B cell (primary cell): ENCODE measurements at regions not wholly inside any gene's neighbourhood (a gene's known extent, or its start where the extent isn't known, plus 50 kb on each side); places are given as distances from the start of the nearest gene placed in this dataset.

Experiments used
- ATAC-seq: fragments of 200-7000 bp; cut with Tn5 transposase; one replicate; pipeline ENCODE4 v1.10.0; 2021; ENCODE audit warnings: low read depth, mild to moderate bottlenecking, moderate number of reproducible peaks, moderate library complexity
- CTCF ChIA-PET: fragments of 350-600 bp; sonication (Branson Sonifier 250); formaldehyde crosslinking; loops from one replicate; lab custom pipeline; 2021; ENCODE audit warnings: antibody characterized with exemption, inconsistent platforms; lab: Charles Lee
- POLR2A ChIA-PET: fragments of 350-600 bp; sonication (Branson Sonifier 250); formaldehyde crosslinking; loops from one replicate; lab custom pipeline; 2021; ENCODE audit warnings: antibody characterized with exemption; lab: Charles Lee
- DNase-seq: peaks from one replicate; pipeline ENCODE4 v3.0.0; 2013
- H2AFZ ChIP-seq: 2 replicates; pipeline ENCODE4 v1.6.1; 2012; ENCODE audit warnings: mild to moderate bottlenecking, low read depth, low read length; ENCODE audit not compliant: insufficient read depth, poor library complexity, severe bottlenecking
- H3K27ac ChIP-seq, 2 donors: 1 replicate in 1 of 2; 2 replicates in 1 of 2; pipeline ENCODE4 v1.5.1; 2012 to 2013; ENCODE audit warnings: low read length in 2 of 2, mild to moderate bottlenecking in 2 of 2, moderate library complexity in 1 of 2
- H3K27me3 ChIP-seq, 4 experiments: fragments of 200-600 bp in 1 of 4; sonication (generic) in 1 of 4; replicated peaks in 1 of 4; 1 replicate in 2 of 4; 2 replicates in 2 of 4; pipeline versions ENCODE4 v1.6.1 to v1.7.0; 2013 to 2016; ENCODE audit warnings: low read length in 3 of 4, mild to moderate bottlenecking in 2 of 4, mixed read lengths in 1 of 4, moderate library complexity in 1 of 4; ENCODE audit not compliant: insufficient read depth in 4 of 4, control insufficient read depth in 3 of 4; ENCODE audit errors: control extremely low read depth in 1 of 4
- H3K36me3 ChIP-seq, 2 experiments: replicated peaks in 1 of 2; 1 replicate in 1 of 2; 2 replicates in 1 of 2; pipeline versions ENCODE4 v1.6.1 to v1.7.1; 2013; ENCODE audit warnings: low read length in 1 of 2; ENCODE audit not compliant: insufficient read depth in 2 of 2, control insufficient read depth in 1 of 2; ENCODE audit errors: control extremely low read depth in 1 of 2, extremely low read depth in 1 of 2
- H3K4me1 ChIP-seq, 2 donors: fragments of 200-600 bp in 1 of 2; sonication (generic) in 1 of 2; 1 replicate in 1 of 2; 2 replicates in 1 of 2; pipeline versions ENCODE4 v1.5.1 to v1.6.1; 2013 to 2017; ENCODE audit warnings: low read length in 2 of 2; ENCODE audit not compliant: control insufficient read depth in 2 of 2, insufficient read depth in 2 of 2
- H3K4me2 ChIP-seq: replicated peaks from 2 replicates; pipeline ENCODE3; 2012; ENCODE audit warnings: mild to moderate bottlenecking, low read depth, low read length; ENCODE audit not compliant: poor library complexity, severe bottlenecking
- H3K4me3 ChIP-seq, 5 experiments: fragments of 200-600 bp in 1 of 5; sonication (generic) in 1 of 5; 1 replicate in 3 of 5; 2 replicates in 2 of 5; pipeline versions ENCODE4 v1.5.1 to v1.7.0; 2011 to 2016; ENCODE audit warnings: low read length in 4 of 5, mild to moderate bottlenecking in 4 of 5, low read depth in 2 of 5, control low read depth in 1 of 5, moderate library complexity in 1 of 5; ENCODE audit not compliant: insufficient read depth in 1 of 5; ENCODE audit errors: control extremely low read depth in 1 of 5, extremely low read depth in 1 of 5
- H3K79me2 ChIP-seq: fragments of 200-600 bp; sonication (generic); one replicate; pipeline ENCODE4 v1.6.0; 2016; ENCODE audit warnings: low read length; ENCODE audit not compliant: control insufficient read depth, insufficient read depth
- H3K9ac ChIP-seq: fragments of 200-600 bp; sonication (generic); 2 replicates; pipeline ENCODE4 v1.6.1; 2017; ENCODE audit warnings: mild to moderate bottlenecking, low read length, moderate library complexity
- H3K9me3 ChIP-seq, 3 donors: one replicate each; pipeline versions ENCODE4 v1.6.1 to v1.7.1; 2013; ENCODE audit warnings: low read length in 2 of 3; ENCODE audit not compliant: control insufficient read depth in 2 of 3, insufficient read depth in 1 of 3; ENCODE audit errors: control extremely low read depth in 1 of 3
- H4K20me1 ChIP-seq: 2 replicates; pipeline ENCODE4 v1.6.0; 2012; ENCODE audit warnings: mild to moderate bottlenecking, low read length; ENCODE audit not compliant: insufficient read depth, control insufficient read depth, poor library complexity, severe bottlenecking
- H3K27ac Mint-ChIP-seq: one replicate; pipeline ENCODE4 v1.8.0; 2021; ENCODE audit warnings: mixed read lengths
- H3K27me3 Mint-ChIP-seq: one replicate; pipeline ENCODE4 v1.8.0; 2021; ENCODE audit warnings: mixed read lengths
- H3K4me1 Mint-ChIP-seq: one replicate; pipeline ENCODE4 v1.8.0; 2021; ENCODE audit warnings: mixed read lengths
- H3K4me3 Mint-ChIP-seq: one replicate; pipeline ENCODE4 v1.8.0; 2021; ENCODE audit warnings: mixed read lengths
- H3K9me3 Mint-ChIP-seq: one replicate; pipeline ENCODE4 v1.8.0; 2022; ENCODE audit warnings: mixed read lengths; ENCODE audit not compliant: insufficient read depth
- EZH2 ChIP-seq: IDR thresholded peaks from 2 replicates; pipeline ENCODE4 v1.6.1; 2012; ENCODE audit warnings: borderline replicate concordance, low read depth, mild to moderate bottlenecking, moderate library complexity, low read length; ENCODE audit not compliant: insufficient read depth, poor library complexity, severe bottlenecking
- WGBS: methylation state at CpG from one replicate; pipeline ENCODE4 v1.1.5; 2013; ENCODE audit warnings: missing lambda C conversion rate; ENCODE audit not compliant: insufficient coverage; 5-methylcytosine and 5-hydroxymethylcytosine counted together
- intact Hi-C: fragments of 100-400 bp; cut with micrococcal nuclease; formaldehyde crosslinking; loops from one replicate; pipeline ENCODE4 v1.10.0; 2022
- TF ChIP-seq, protein P1 (sequence below): fragments of 200-600 bp; IDR thresholded peaks from one replicate; pipeline ENCODE4 v1.8.0; 2022; ENCODE audit warnings: antibody characterized with exemption, mild to moderate bottlenecking

DNA sequence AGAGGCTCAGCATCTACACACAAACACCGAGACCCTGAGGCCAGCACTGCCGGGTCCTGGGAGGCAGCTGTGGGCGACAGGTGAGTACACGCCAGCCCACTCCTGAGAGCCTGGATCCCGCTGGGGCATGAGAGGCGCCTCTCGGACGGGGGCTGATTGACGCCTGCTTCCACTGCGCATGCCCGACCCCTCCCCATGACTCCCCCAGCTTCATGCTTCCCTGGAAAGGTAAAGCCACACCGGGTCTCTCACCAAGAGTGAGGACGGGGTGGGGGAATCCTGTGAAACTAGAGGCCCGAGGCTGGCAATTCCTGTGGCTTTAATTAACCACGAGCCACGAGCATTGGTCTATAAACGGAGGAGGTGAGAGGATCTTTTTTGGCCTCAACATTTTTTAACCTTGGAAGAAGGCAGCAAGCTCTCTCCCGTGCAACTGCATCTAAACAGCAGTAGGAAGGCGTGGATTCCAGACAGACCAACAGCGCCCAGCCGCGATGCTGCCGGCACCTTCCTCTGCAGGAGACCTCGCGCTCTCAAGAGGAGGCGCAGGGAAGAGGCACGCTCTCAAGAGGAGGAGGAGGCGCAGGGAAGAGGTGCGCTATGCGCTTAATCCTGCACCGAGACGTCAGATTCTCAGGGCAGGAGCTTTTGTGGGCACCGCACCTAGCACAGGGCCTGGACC lies 71.8 kb upstream of the METRNL start:
- H3K4me3 Mint-ChIP-seq: no peak overlapping the region
- H3K4me3 ChIP-seq: no peak overlapping the region
- no peaks in the 10 kb centered on the region for H3K79me2 ChIP-seq
- H3K4me2 ChIP-seq: no peak overlapping the region
- intact Hi-C loops: no loop called here
- H3K27me3 Mint-ChIP-seq: no peaks in the 10 kb centered on the region
- no peak overlapping the region for H3K27ac Mint-ChIP-seq
- no peaks in the 10 kb centered on the region for H3K27me3 ChIP-seq
- no peak overlapping the region for H3K9ac ChIP-seq
- no peak overlapping the region for H3K27ac ChIP-seq
- peaks cover 0 to 4% of the 10 kb centered on the region in 2 experiments for H3K36me3 ChIP-seq
- no peak overlapping the region for H2AFZ ChIP-seq
- ChIA-PET CTCF (no interaction called here), POLR2A (no interaction called here)
- H3K4me1 Mint-ChIP-seq: no peaks in the 10 kb centered on the region
- DNase-seq: no peak
- 84% methylated on average over 27 of the region's 33 CpGs for WGBS
- H3K4me1 ChIP-seq: no peaks in the 10 kb centered on the region
- no peaks in the 10 kb centered on the region for H3K9me3 ChIP-seq
- TF ChIP-seq EZH2: no peak
- TF ChIP-seq, protein P1, sequence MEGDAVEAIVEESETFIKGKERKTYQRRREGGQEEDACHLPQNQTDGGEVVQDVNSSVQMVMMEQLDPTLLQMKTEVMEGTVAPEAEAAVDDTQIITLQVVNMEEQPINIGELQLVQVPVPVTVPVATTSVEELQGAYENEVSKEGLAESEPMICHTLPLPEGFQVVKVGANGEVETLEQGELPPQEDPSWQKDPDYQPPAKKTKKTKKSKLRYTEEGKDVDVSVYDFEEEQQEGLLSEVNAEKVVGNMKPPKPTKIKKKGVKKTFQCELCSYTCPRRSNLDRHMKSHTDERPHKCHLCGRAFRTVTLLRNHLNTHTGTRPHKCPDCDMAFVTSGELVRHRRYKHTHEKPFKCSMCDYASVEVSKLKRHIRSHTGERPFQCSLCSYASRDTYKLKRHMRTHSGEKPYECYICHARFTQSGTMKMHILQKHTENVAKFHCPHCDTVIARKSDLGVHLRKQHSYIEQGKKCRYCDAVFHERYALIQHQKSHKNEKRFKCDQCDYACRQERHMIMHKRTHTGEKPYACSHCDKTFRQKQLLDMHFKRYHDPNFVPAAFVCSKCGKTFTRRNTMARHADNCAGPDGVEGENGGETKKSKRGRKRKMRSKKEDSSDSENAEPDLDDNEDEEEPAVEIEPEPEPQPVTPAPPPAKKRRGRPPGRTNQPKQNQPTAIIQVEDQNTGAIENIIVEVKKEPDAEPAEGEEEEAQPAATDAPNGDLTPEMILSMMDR: no peak
- no peaks in the 10 kb centered on the region for H4K20me1 ChIP-seq
- no peak for ATAC-seq
- H3K9me3 Mint-ChIP-seq: no peaks in the 10 kb centered on the region

DNA sequence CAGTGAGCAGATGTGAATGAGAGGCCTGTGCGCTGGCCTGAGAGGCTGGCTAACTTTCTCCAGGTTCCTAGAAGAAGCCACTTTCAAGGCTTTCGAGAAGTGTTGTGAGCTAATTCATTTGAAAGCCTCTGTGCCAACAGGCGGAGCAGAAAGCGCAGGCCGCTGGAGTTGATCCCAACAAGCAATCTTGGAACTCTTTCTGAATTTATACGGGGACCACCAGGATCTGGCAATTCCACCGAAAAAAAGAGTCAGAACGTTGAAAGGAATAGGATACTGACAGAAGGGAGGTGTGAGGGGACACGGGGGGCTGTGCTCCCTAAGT lies 71.3 kb upstream of the METRNL start:
- Mint-ChIP-seq H3K4me3 (no peak overlapping the region), H3K27ac (no peak overlapping the region), H3K9me3 (no peaks in the 10 kb centered on the region), H3K27me3 (no peaks in the 10 kb centered on the region), H3K4me1 (no peaks in the 10 kb centered on the region)
- ATAC-seq: no peak
- Histone ChIP-seq H3K4me2 (no peak overlapping the region), H3K4me3 (no peak overlapping the region), H3K4me1 (no peaks in the 10 kb centered on the region), H2AFZ (no peak overlapping the region), H3K27me3 (no peaks in the 10 kb centered on the region), H3K79me2 (no peaks in the 10 kb centered on the region), H3K9ac (no peak overlapping the region), H3K27ac (no peak overlapping the region), H3K36me3 (peaks cover 0 to 4% of the 10 kb centered on the region in 2 experiments), H4K20me1 (no peaks in the 10 kb centered on the region), H3K9me3 (no peaks in the 10 kb centered on the region)
- TF ChIP-seq, protein P1: no peak
- no peak for TF ChIP-seq EZH2
- intact Hi-C loops: no loop called here
- 97% methylated on average over 9 of the region's 9 CpGs for WGBS
- DNase-seq: no peak
- CTCF ChIA-PET: no interaction called here
- POLR2A ChIA-PET: no interaction called here
